Peyer's patch (tissue), 4 donors: ENCODE measurements at regions not wholly inside any gene's neighbourhood (a gene's known extent, or its start where the extent isn't known, plus 50 kb on each side); places are given as distances from the start of the nearest gene placed in this dataset.

Experiments
- DNase-seq, 3 donors: peaks; one replicate each; pipeline ENCODE4 v3.0.0-alpha.2; 2017 to 2019
- H3K27ac ChIP-seq, 4 donors: fragments of 200-600 bp; sonication (generic); one replicate each; pipeline ENCODE4 v1.5.1; 2016 to 2019
- H3K27me3 ChIP-seq, 2 donors: fragments of 200-600 bp; sonication (generic); one replicate each; pipeline ENCODE4 v1.5.1; 2019
- H3K36me3 ChIP-seq, 3 donors: fragments of 200-600 bp; sonication (generic); one replicate each; pipeline ENCODE4 v1.5.1; 2016 to 2019
- H3K4me1 ChIP-seq, 4 donors: fragments of 200-600 bp; sonication (generic); one replicate each; pipeline ENCODE4 v1.5.1; 2016 to 2019
- H3K4me3 ChIP-seq, 4 donors: fragments of 200-600 bp; sonication (generic); 1 replicate in 3 of 4; 2 replicates in 1 of 4; pipeline ENCODE4 v1.5.1; 2016 to 2019; ENCODE audit warnings: mild to moderate bottlenecking in 1 of 4
- H3K9me3 ChIP-seq, 4 donors: fragments of 200-600 bp; sonication (generic); one replicate each; pipeline ENCODE4 v1.5.1; 2016 to 2019; ENCODE audit warnings: mild to moderate bottlenecking in 1 of 4
- CTCF ChIP-seq, 6 experiments: fragments of 450-650 bp in 4 of 6; fragments of 200-600 bp in 2 of 6; sonication (generic) in 1 of 6; IDR thresholded peaks; one replicate each; pipeline ENCODE4 v1.5.1; 2017 to 2019; ENCODE audit warnings: antibody characterized with exemption in 6 of 6, mild to moderate bottlenecking in 3 of 6, moderate library complexity in 1 of 6
- POLR2A ChIP-seq, 2 donors: fragments of 450-650 bp; IDR thresholded peaks; one replicate each; pipeline ENCODE4 v1.5.1; 2017; ENCODE audit warnings: antibody characterized with exemption in 2 of 2, mild to moderate bottlenecking in 2 of 2, moderate library complexity in 2 of 2

- H3K27me3 ChIP-seq: no peaks in the 10 kb centered on the region
- TF ChIP-seq CTCF (IDR thresholded peaks at IDR 0.05) (no peak), POLR2A (IDR thresholded peaks at IDR 0.05) (no peak)
- H3K4me1 ChIP-seq: no peaks in the 10 kb centered on the region
- DNase-seq: no peak
- H3K4me3 ChIP-seq: no peak overlapping the region
- no peak overlapping the region for H3K27ac ChIP-seq
- H3K9me3 ChIP-seq: no peaks in the 10 kb centered on the region
- no peaks in the 10 kb centered on the region for H3K36me3 ChIP-seq
These were observed 109.4 kb upstream of the SMAD3 start for GRCh38 chr15:66955871-66956585.

GRCh38 chr15:66956672-66957430 lies 108.6 kb upstream of the SMAD3 start:
- no peak for DNase-seq
- no peaks in the 10 kb centered on the region for H3K9me3 ChIP-seq
- no peak for TF ChIP-seq POLR2A (IDR thresholded peaks at IDR 0.05)
- TF ChIP-seq CTCF (IDR thresholded peaks at IDR 0.05): no peak
- H3K27me3 ChIP-seq: no peaks in the 10 kb centered on the region
- no peak overlapping the region for H3K4me3 ChIP-seq
- no peaks in the 10 kb centered on the region for H3K4me1 ChIP-seq
- no peak overlapping the region for H3K27ac ChIP-seq
- H3K36me3 ChIP-seq: no peaks in the 10 kb centered on the region

- no peak overlapping the region for H3K4me3 ChIP-seq
- DNase-seq: no peak
- TF ChIP-seq CTCF (IDR thresholded peaks at IDR 0.05) (no peak), POLR2A (IDR thresholded peaks at IDR 0.05) (no peak)
- H3K27ac ChIP-seq: no peak overlapping the region
- no peaks in the 10 kb centered on the region for H3K4me1 ChIP-seq
- no peaks in the 10 kb centered on the region for H3K9me3 ChIP-seq
- H3K36me3 ChIP-seq: no peaks in the 10 kb centered on the region
- H3K27me3 ChIP-seq: no peaks in the 10 kb centered on the region
These were observed 108.0 kb upstream of the SMAD3 start for GRCh38 chr15:66957431-66957720.

GRCh38 chr15:66959066-66959465 lies 106.3 kb upstream of the SMAD3 start:
- H3K9me3 ChIP-seq: no peaks in the 10 kb centered on the region
- no peaks in the 10 kb centered on the region for H3K27me3 ChIP-seq
- H3K36me3 ChIP-seq: no peaks in the 10 kb centered on the region
- TF ChIP-seq POLR2A (IDR thresholded peaks at IDR 0.05) (no peak), CTCF (IDR thresholded peaks at IDR 0.05) (no peak)
- no peaks in the 10 kb centered on the region for H3K4me1 ChIP-seq
- no peak overlapping the region for H3K4me3 ChIP-seq
- H3K27ac ChIP-seq: no peak overlapping the region
- DNase-seq: no peak

- DNase-seq: no peak
- H3K4me1 ChIP-seq: no peaks in the 10 kb centered on the region
- TF ChIP-seq POLR2A (IDR thresholded peaks at IDR 0.05) (no peak), CTCF (IDR thresholded peaks at IDR 0.05) (no peak)
- H3K36me3 ChIP-seq: no peaks in the 10 kb centered on the region
- no peak overlapping the region for H3K27ac ChIP-seq
- no peaks in the 10 kb centered on the region for H3K27me3 ChIP-seq
- no peaks in the 10 kb centered on the region for H3K9me3 ChIP-seq
- H3K4me3 ChIP-seq: no peak overlapping the region
These were observed 105.5 kb upstream of the SMAD3 start for GRCh38 chr15:66959875-66960274.
